Prostate gland (tissue), 2 donors: ENCODE measurements at regions not wholly inside any gene's neighbourhood (a gene's known extent, or its start where the extent isn't known, plus 50 kb on each side); places are given as distances from the start of the nearest gene placed in this dataset.

Experiments
- DNase-seq: peaks from one replicate; pipeline ENCODE4 v3.0.0-alpha.2; 2019; ENCODE audit warnings: low spot score
- H3K27ac ChIP-seq, 2 donors: fragments of 200-600 bp; sonication (generic); 2 replicates each; pipeline ENCODE4 v1.5.1; 2017 to 2019
- H3K27me3 ChIP-seq: fragments of 200-600 bp; sonication (generic); replicated peaks from 2 replicates; pipeline ENCODE4 v1.5.1; 2019; ENCODE audit not compliant: insufficient read depth
- H3K36me3 ChIP-seq, 2 donors: fragments of 200-600 bp; sonication (generic); 1 replicate in 1 of 2; 2 replicates in 1 of 2; pipeline versions ENCODE4 v1.5.1 to v1.8.1; 2017 to 2019
- H3K4me1 ChIP-seq: fragments of 200-600 bp; sonication (generic); replicated peaks from 2 replicates; pipeline ENCODE4 v1.5.1; 2019
- H3K4me3 ChIP-seq, 2 donors: fragments of 200-600 bp; sonication (generic); 2 replicates each; pipeline ENCODE4 v1.5.1; 2017 to 2019
- H3K9me3 ChIP-seq: fragments of 200-600 bp; sonication (generic); 2 replicates; pipeline ENCODE4 v1.5.1; 2017
- POLR2A ChIP-seq: fragments of 450-650 bp; IDR thresholded peaks from one replicate; pipeline ENCODE4 v1.6.1; 2016; ENCODE audit warnings: antibody characterized with exemption, mild to moderate bottlenecking
- POLR2AphosphoS5 ChIP-seq: sonication (generic); formaldehyde crosslinking; IDR thresholded peaks from one replicate; pipeline ENCODE4 v1.6.1; 2017; ENCODE audit warnings: antibody characterized with exemption
- WGBS: methylation state at CpG from one replicate; pipeline ENCODE4 v1.1.5; 2018; 5-methylcytosine and 5-hydroxymethylcytosine counted together
- intact Hi-C: fragments of 100-400 bp; cut with DNase I; formaldehyde crosslinking; loops from one replicate; pipeline ENCODE4 v1.14.2; 2022
- TF ChIP-seq, protein P1 (sequence below), 4 experiments: fragments of 200-600 bp in 2 of 4; fragments of 450-650 bp in 2 of 4; sonication (generic) in 2 of 4; IDR thresholded peaks; 1 replicate in 3 of 4; 2 replicates in 1 of 4; pipeline ENCODE4 v1.5.1; 2016 to 2019; ENCODE audit warnings: antibody characterized with exemption in 4 of 4, mild to moderate bottlenecking in 2 of 4, moderate library complexity in 2 of 4

DNA sequence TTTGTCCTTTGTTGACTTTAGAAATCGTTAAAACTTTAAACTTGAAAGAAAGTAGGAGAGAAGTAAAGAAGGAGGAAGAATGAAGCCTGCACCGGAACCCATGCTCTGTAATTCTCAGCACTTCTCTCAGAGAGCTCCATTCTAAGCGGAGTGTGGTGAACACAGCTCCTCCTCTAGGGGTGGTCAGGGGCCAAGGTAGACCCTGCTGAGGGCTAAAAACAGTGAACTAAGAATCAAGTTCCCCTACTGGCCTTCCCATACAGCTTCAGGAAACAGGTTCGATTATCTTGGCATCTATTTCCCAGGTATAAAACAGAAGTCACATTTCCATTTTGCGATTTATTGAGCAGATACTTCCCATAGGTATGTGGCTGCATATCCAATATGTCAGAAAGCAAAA is 92.7 kb upstream of the ASAP2 start:
- no peaks in the 10 kb centered on the region for H3K4me1 ChIP-seq
- H3K4me3 ChIP-seq, result no peak overlapping the region
- H3K9me3 ChIP-seq, result no peaks in the 10 kb centered on the region
- H3K27me3 ChIP-seq, result no peaks in the 10 kb centered on the region
- intact Hi-C loops, result no loop called here
- TF ChIP-seq POLR2A, result no peak
- no peak for TF ChIP-seq POLR2AphosphoS5
- TF ChIP-seq, protein P1, sequence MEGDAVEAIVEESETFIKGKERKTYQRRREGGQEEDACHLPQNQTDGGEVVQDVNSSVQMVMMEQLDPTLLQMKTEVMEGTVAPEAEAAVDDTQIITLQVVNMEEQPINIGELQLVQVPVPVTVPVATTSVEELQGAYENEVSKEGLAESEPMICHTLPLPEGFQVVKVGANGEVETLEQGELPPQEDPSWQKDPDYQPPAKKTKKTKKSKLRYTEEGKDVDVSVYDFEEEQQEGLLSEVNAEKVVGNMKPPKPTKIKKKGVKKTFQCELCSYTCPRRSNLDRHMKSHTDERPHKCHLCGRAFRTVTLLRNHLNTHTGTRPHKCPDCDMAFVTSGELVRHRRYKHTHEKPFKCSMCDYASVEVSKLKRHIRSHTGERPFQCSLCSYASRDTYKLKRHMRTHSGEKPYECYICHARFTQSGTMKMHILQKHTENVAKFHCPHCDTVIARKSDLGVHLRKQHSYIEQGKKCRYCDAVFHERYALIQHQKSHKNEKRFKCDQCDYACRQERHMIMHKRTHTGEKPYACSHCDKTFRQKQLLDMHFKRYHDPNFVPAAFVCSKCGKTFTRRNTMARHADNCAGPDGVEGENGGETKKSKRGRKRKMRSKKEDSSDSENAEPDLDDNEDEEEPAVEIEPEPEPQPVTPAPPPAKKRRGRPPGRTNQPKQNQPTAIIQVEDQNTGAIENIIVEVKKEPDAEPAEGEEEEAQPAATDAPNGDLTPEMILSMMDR (IDR thresholded peaks at IDR 0.05), result no peak
- 59% methylated on average over 5 of the region's 5 CpGs for WGBS
- DNase-seq, result no peak
- H3K36me3 ChIP-seq, result no peaks in the 10 kb centered on the region
- no peak overlapping the region for H3K27ac ChIP-seq

DNA sequence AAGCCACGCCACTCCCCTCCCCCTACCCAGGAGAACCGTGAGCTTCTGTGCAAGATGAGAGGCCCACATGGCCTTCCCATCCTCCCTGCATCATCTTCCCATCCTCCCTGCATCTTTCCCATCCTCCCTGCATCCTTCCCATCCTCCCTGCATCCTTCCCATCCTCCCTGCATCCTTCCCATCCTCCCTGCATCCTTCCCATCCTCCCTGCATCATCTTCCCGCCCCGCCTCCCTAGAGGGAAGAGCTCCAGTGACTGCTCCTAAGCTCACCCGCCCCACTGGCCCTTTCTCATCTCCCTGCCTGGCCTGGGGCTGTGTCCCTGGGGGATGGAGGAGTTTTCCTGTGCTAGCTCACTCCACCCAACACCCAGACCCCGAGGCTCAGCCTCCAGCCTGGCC is 93.3 kb upstream of the ASAP2 start:
- DNase-seq, result no peak
- intact Hi-C loops, result no loop called here
- no peaks in the 10 kb centered on the region for H3K9me3 ChIP-seq
- TF ChIP-seq POLR2AphosphoS5 (no peak), POLR2A (no peak)
- TF ChIP-seq, protein P1 (IDR thresholded peaks at IDR 0.05), result no peak
- H3K36me3 ChIP-seq, result no peaks in the 10 kb centered on the region
- no peaks in the 10 kb centered on the region for H3K27me3 ChIP-seq
- WGBS, result 82% methylated on average over 6 of the region's 6 CpGs
- no peak overlapping the region for H3K27ac ChIP-seq
- H3K4me1 ChIP-seq, result no peaks in the 10 kb centered on the region
- H3K4me3 ChIP-seq, result no peak overlapping the region

DNA sequence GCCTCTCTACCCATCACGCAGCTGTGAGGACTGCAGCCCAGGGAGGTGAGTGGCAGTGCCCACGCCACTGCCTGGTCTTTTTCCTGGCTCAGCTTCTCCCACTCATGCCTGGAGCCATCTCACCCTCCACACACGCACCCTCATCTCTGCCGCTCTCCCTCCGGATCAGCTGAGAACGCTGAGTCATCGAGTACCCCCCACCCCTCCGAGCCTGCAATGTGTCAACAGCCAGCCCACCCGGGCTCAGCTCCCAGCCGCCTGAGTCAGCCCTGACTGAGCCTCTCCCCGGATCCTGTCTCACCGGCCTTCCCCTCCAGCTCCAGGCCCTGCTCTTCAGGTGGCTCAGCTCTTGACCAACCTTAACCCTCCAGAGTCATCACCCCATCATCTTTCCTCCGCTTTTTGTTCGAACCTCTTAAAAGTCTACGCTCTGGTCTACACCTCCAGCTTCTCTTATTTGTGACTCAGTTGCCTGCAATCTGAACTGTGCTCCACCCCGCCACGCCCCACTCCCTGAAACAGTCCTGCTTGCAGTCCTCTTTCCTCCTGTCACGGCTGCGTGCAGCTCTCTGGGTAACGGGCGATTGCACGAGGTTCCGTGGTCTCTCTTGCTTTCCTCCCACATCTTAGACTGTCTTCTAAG is 94.4 kb upstream of the ASAP2 start:
- H3K27me3 ChIP-seq, result no peaks in the 10 kb centered on the region
- no peaks in the 10 kb centered on the region for H3K36me3 ChIP-seq
- intact Hi-C loops, result no loop called here
- no peaks in the 10 kb centered on the region for H3K4me1 ChIP-seq
- H3K27ac ChIP-seq, result no peak overlapping the region
- no peak overlapping the region for H3K4me3 ChIP-seq
- TF ChIP-seq POLR2A (no peak), POLR2AphosphoS5 (no peak)
- TF ChIP-seq, protein P1 (IDR thresholded peaks at IDR 0.05), result no peak
- WGBS, result 52% methylated on average over 23 of the region's 23 CpGs
- H3K9me3 ChIP-seq, result no peaks in the 10 kb centered on the region
- DNase-seq, result no peak

DNA sequence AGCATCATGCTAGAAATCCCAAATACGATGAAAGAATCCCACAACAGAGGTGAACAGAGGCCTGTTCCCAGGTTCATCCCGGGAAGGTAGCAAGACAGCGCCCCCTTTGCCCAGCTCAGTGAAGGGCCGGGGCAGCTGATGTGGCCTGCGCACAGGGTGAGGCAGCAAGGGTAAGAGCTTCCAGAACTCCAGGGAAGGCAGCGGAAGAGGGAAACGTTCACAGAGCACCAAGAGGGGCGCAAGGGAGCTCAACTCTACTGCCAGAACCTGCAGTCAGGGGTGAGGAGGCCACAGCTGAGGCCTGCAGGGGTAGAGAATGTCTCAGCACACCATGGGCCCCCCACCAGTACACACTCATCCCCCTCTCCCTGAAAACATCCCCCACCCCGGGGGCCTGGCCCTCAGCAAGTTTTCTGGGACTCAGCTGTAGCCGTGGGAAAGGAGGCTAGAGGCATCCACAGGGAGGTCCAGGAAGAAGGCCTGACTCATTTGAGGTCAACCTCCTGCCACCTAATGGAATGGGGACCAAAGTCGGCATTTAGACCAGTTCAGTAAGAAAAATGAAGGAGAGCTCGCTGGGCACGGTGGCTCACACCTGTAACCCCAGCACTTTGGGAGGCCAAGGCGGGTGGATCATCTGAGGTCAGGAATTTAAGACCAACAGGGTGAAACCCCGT is 95.6 kb upstream of the ASAP2 start:
- 91% methylated on average over 15 of the region's 15 CpGs for WGBS
- H3K27ac ChIP-seq, result no peak overlapping the region

More for the DNA sequence above, 95.6 kb upstream of the ASAP2 start:
- no peaks in the 10 kb centered on the region for H3K27me3 ChIP-seq
- no peak for DNase-seq
- H3K4me1 ChIP-seq, result no peaks in the 10 kb centered on the region
- H3K4me3 ChIP-seq, result no peak overlapping the region
- TF ChIP-seq POLR2A, result no peak
- TF ChIP-seq, protein P1 (IDR thresholded peaks at IDR 0.05), result no peak
- no peak for TF ChIP-seq POLR2AphosphoS5
- intact Hi-C loops, result no loop called here
- no peaks in the 10 kb centered on the region for H3K9me3 ChIP-seq
- no peaks in the 10 kb centered on the region for H3K36me3 ChIP-seq
